HepG2 (cell line): ENCODE measurements at regions not wholly inside any gene's neighbourhood (a gene's known extent, or its start where the extent isn't known, plus 50 kb on each side); places are given as distances from the start of the nearest gene placed in this dataset.
"Not testable (repeated sequence)": the region's sequence is repeated elsewhere in the genome, so short reads cannot be mapped to it uniquely, and the experiment has no call there.

ENCODE experiments used
- ATAC-seq: fragments of 200-7000 bp; cut with Tn5 transposase; 3 replicates; pipeline ENCODE4 v1.9.1; 2020; ENCODE audit warnings: mild to moderate bottlenecking, moderate library complexity
- BruUV-seq: library from RNA; stranded (reverse); fragments of 400-500 nt; replicated peaks from 2 replicates; lab custom pipeline; 2021; lab: Mats Ljungman, UMichigan
- CTCF ChIA-PET: fragments of 300-600 bp; formaldehyde crosslinking; extraction: SDS; loops from one replicate; lab custom pipeline; 2021; ENCODE audit warnings: low total read pairs, inconsistent platforms, low intra/inter-chr PET ratio; lab: Yijun Ruan, JAX
- POLR2A ChIA-PET: fragments of 350-600 bp; sonication (Branson Sonifier 250); formaldehyde crosslinking; loops from one replicate; lab custom pipeline; 2020; ENCODE audit warnings: antibody characterized with exemption, inconsistent platforms; lab: Yijun Ruan, JAX
- DNase-seq: peaks from one replicate; pipeline ENCODE4 v3.0.0-alpha.2; 2015; ENCODE audit warnings: low spot score
- FAIRE-seq: peaks from 3 replicates; lab custom pipeline; 2011; peaks lifted over from hg19 to GRCh38; lab: Jason Lieb, UNC
- H2AFZ ChIP-seq: one replicate; pipeline ENCODE4 v1.6.1; 2011; ENCODE audit warnings: low read length, inconsistent platforms
- H3K27ac ChIP-seq: fragments of 300-600 bp; 3 replicates; pipeline ENCODE4 v1.8.0; 2011; ENCODE audit warnings: mixed run types, mild to moderate bottlenecking, mixed read lengths, low read length, inconsistent platforms; ENCODE audit not compliant: insufficient read depth; ENCODE audit errors: extremely low read length
- H3K27me3 ChIP-seq, 2 experiments: fragments of 200-600 bp in 1 of 2; 2 replicates in 1 of 2; 3 replicates in 1 of 2; pipeline versions ENCODE4 v1.6.0 to v1.8.0; 2011; ENCODE audit warnings: low read length in 2 of 2, mild to moderate bottlenecking in 2 of 2, moderate library complexity in 2 of 2, inconsistent platforms in 1 of 2; ENCODE audit not compliant: insufficient read depth in 2 of 2, control insufficient read depth in 1 of 2
- H3K36me3 ChIP-seq, 2 experiments: fragments of 200-600 bp in 1 of 2; replicated peaks in 1 of 2; 2 replicates in 1 of 2; 3 replicates in 1 of 2; pipeline versions ENCODE4 v1.5.1 to v1.8.0; 2011; ENCODE audit warnings: low read length in 2 of 2, inconsistent platforms in 1 of 2; ENCODE audit not compliant: insufficient read depth in 2 of 2, control insufficient read depth in 1 of 2
- H3K4me1 ChIP-seq: 2 replicates; pipeline ENCODE4 v1.5.1; 2012; ENCODE audit warnings: low read length, inconsistent platforms; ENCODE audit not compliant: insufficient read depth
- H3K4me2 ChIP-seq: 2 replicates; pipeline ENCODE4 v1.6.0; 2011; ENCODE audit warnings: low read depth, low read length, inconsistent platforms
- H3K4me3 ChIP-seq, 3 experiments: fragments of 200-600 bp in 1 of 3; sonication (generic), shearing (Covaris generic) in 1 of 3; replicated peaks in 1 of 3; 2 replicates each; pipeline ENCODE4 v1.5.1; 2011 to 2016; ENCODE audit warnings: low read length in 3 of 3, inconsistent platforms in 2 of 3, low read depth in 2 of 3, mild to moderate bottlenecking in 2 of 3, control low read depth in 1 of 3, mixed read lengths in 1 of 3; ENCODE audit not compliant: insufficient read depth in 1 of 3
- H3K79me2 ChIP-seq: one replicate; pipeline ENCODE4 v1.6.1; 2011; ENCODE audit warnings: low read length, inconsistent platforms; ENCODE audit not compliant: insufficient read depth
- H3K9ac ChIP-seq: 2 replicates; pipeline ENCODE4 v1.6.0; 2011; ENCODE audit warnings: mild to moderate bottlenecking, low read depth, low read length, inconsistent platforms; ENCODE audit not compliant: insufficient read depth
- H3K9me3 ChIP-seq: 2 replicates; pipeline ENCODE4 v1.5.1; 2012; ENCODE audit warnings: mild to moderate bottlenecking, low read length
- H4K20me1 ChIP-seq: 2 replicates; pipeline ENCODE4 v1.6.0; 2011; ENCODE audit warnings: inconsistent platforms, mild to moderate bottlenecking, low read length, moderate library complexity; ENCODE audit not compliant: insufficient read depth
- SAFB2 ChIP-seq: sonication (generic); formaldehyde crosslinking; IDR thresholded peaks from 2 replicates; pipeline ENCODE4 v1.5.1; 2020; ENCODE audit warnings: missing genetic modification reagents, low read depth, mild to moderate bottlenecking, borderline replicate concordance
- ZNF703 ChIP-seq: sonication (generic); formaldehyde crosslinking; IDR thresholded peaks from 2 replicates; pipeline ENCODE4 v1.5.1; 2020; ENCODE audit warnings: missing genetic modification reagents, mild to moderate bottlenecking, moderate library complexity, borderline replicate concordance
- ZNF891 ChIP-seq: sonication (generic); formaldehyde crosslinking; IDR thresholded peaks from 2 replicates; pipeline ENCODE4 v1.5.0; 2020; ENCODE audit warnings: mild to moderate bottlenecking, missing genetic modification reagents
- WGBS: methylation state at CpG from one replicate; pipeline ENCODE4 v1.1.6; 2017; ENCODE audit warnings: low lambda C conversion rate; 5-methylcytosine and 5-hydroxymethylcytosine counted together
- in situ Hi-C: cut with HindIII; loops from 2 replicates; pipeline ENCODE4 v1.10.0; 2017; ENCODE audit warnings: low pct_unique_long_range_greater_than_20kb; ENCODE audit not compliant: extremely low pct_ligation_motif_present
- intact Hi-C: fragments of 100-400 bp; cut with micrococcal nuclease; formaldehyde crosslinking; loops from one replicate; pipeline ENCODE4 v1.10.0; 2022; ENCODE audit not compliant: unreplicated experiment
- TF ChIP-seq, protein P1 (sequence below): sonication (generic); formaldehyde crosslinking; IDR thresholded peaks from 2 replicates; pipeline ENCODE4 v1.4.0; 2020; ENCODE audit warnings: missing genetic modification reagents

- TF ChIP-seq ZNF891 (CRISPR knock-in tag), result no peak
These were observed 351.1 kb upstream of the CD180 start (continued) for GRCh38 chr5:67547682-67548081.

GRCh38 chr5:67544942-67545341 is 348.3 kb upstream of the CD180 start:
- H3K36me3 ChIP-seq, H2AFZ ChIP-seq, H3K4me2 ChIP-seq, DNase-seq, ATAC-seq, H3K9me3 ChIP-seq, FAIRE-seq, H3K4me3 ChIP-seq, in situ Hi-C loops, BruUV-seq, H3K79me2 ChIP-seq, H3K27ac ChIP-seq, H3K9ac ChIP-seq, H4K20me1 ChIP-seq, H3K27me3 ChIP-seq, CTCF ChIA-PET, intact Hi-C loops: not testable (repeated sequence)
- POLR2A ChIA-PET, result interaction anchor here (0.8 kb wide), 1 partner anchor 61 kb away, joined by 3 read pairs; no protein-coding TSS in a partner anchor
- peaks cover 13% of the 10 kb centered on the region for H3K4me1 ChIP-seq

- no peak for DNase-seq
- ATAC-seq, result no peak
- Histone ChIP-seq H3K4me1 (peaks cover 6% of the 10 kb centered on the region), H3K4me2 (no peak overlapping the region), H4K20me1 (no peaks in the 10 kb centered on the region), H3K79me2 (no peaks in the 10 kb centered on the region), H3K4me3 (no peak overlapping the region), H3K27me3 (no peaks in the 10 kb centered on the region; a peak in 1 of 5 replicates), H3K36me3 (no peaks in the 10 kb centered on the region), H3K9ac (no peak overlapping the region), H3K27ac (no peak overlapping the region), H3K9me3 (no peaks in the 10 kb centered on the region), H2AFZ (no peak overlapping the region)
- TF ChIP-seq SAFB2 (CRISPR knock-in tag), result no peak
- no peak for TF ChIP-seq ZNF703 (CRISPR knock-in tag)
- TF ChIP-seq, protein P1, sequence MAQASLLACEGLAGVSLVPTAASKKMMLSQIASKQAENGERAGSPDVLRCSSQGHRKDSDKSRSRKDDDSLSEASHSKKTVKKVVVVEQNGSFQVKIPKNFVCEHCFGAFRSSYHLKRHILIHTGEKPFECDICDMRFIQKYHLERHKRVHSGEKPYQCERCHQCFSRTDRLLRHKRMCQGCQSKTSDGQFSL (CRISPR knock-in tag), result no peak
- POLR2A ChIA-PET, result no interaction called here
- WGBS, result 31% methylated on average over 5 of the region's 5 CpGs
- no TSS peak for BruUV-seq
- in situ Hi-C loops, result no loop called here
- intact Hi-C loops, result no loop called here
- CTCF ChIA-PET, result no interaction called here
- no peak for FAIRE-seq
These were observed 347.2 kb upstream of the CD180 start for GRCh38 chr5:67543720-67544270.
